OCI-LY7 (cell line): ENCODE measurements at regions not wholly inside any gene's neighbourhood (a gene's known extent, or its start where the extent isn't known, plus 50 kb on each side); places are given as distances from the start of the nearest gene placed in this dataset.

Experiments
- CTCF ChIP-seq: fragments of 200-600 bp; sonication (generic); conservative IDR thresholded peaks from 2 replicates; pipeline ENCODE4 v1.5.1; 2014; ENCODE audit warnings: mild to moderate bottlenecking, antibody characterized with exemption, low read length, moderate library complexity, mixed read lengths
- EZH2phosphoT487 ChIP-seq: fragments of 200-600 bp; sonication (generic); IDR thresholded peaks from 2 replicates; pipeline ENCODE4 v1.6.1; 2018; ENCODE audit warnings: low read depth, borderline replicate concordance, mild to moderate bottlenecking, mixed run types, antibody characterized with exemption, low read length, moderate library complexity, mixed read lengths

GRCh38 chr15:53884441-53884840 lies 93.8 kb upstream of the UNC13C start:
- TF ChIP-seq CTCF (no peak), EZH2phosphoT487 (no peak)
